SK-N-MC (cell line): ENCODE measurements at regions not wholly inside any gene's neighbourhood (a gene's known extent, or its start where the extent isn't known, plus 50 kb on each side); places are given as distances from the start of the nearest gene placed in this dataset.

ENCODE experiments used
- DNase-seq: peaks from one replicate; pipeline ENCODE4 v3.0.0-alpha.2; 2011; ENCODE audit warnings: low read depth, low spot score
- H3K27ac ChIP-seq: fragments of 200-600 bp; sonication (generic); 2 replicates; pipeline ENCODE4 v1.5.1; 2016; ENCODE audit warnings: mixed run types
- H3K36me3 ChIP-seq: fragments of 200-600 bp; sonication (generic); 2 replicates; pipeline ENCODE4 v1.6.1; 2017; ENCODE audit warnings: antibody characterized with exemption, low read length, mixed read lengths; ENCODE audit not compliant: insufficient read depth
- H3K4me3 ChIP-seq: fragments of 200-600 bp; sonication (generic); 2 replicates; pipeline ENCODE4 v1.5.1; 2016
- H3K9ac ChIP-seq: fragments of 200-600 bp; sonication (generic); 2 replicates; pipeline ENCODE4 v1.8.0; 2017; ENCODE audit warnings: mixed run types, mixed read lengths; ENCODE audit not compliant: insufficient read length
- H3K9me3 ChIP-seq: fragments of 200-600 bp; sonication (generic); 2 replicates; pipeline ENCODE4 v1.6.1; 2017; ENCODE audit warnings: low read depth, mild to moderate bottlenecking, antibody characterized with exemption, low read length, moderate library complexity, mixed read lengths
- EZH2 ChIP-seq: fragments of 200-600 bp; sonication (generic); IDR thresholded peaks from one replicate; pipeline ENCODE4 v1.6.1; 2017; ENCODE audit warnings: antibody characterized with exemption
- FOXP2 ChIP-seq: optimal IDR thresholded peaks from 2 replicates; pipeline ENCODE3; 2011; ENCODE audit warnings: mild to moderate bottlenecking, moderate library complexity; ENCODE audit not compliant: insufficient read depth; ENCODE audit errors: extremely low read length, control extremely low read depth
- POLR2AphosphoS5 ChIP-seq: IDR thresholded peaks from 2 replicates; pipeline ENCODE4 v1.6.1; 2012; ENCODE audit warnings: mild to moderate bottlenecking, low read depth, low read length, borderline replicate concordance

DNA sequence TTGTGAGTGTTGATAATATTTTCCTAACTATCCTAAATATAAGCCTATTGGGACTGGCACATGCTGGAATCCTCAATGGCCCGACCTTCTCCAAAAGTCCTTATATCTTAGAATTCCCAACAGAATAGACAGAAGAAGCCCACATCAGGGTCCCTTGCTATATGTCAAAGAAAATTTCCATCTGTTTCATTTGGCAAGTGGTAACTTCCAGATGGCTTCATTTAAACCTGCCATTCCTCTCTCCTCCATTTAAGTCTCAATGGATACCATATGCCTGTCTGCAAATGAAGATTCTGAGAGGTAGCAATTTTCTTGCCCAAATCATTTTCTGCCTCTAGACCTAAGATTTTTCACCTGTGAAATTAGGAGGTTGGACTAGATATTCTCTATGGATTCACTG lies 73.1 kb upstream of the KCNA4 start:
- Histone ChIP-seq H3K27ac (no peak overlapping the region), H3K4me3 (no peak overlapping the region), H3K36me3 (no peaks in the 10 kb centered on the region), H3K9me3 (no peaks in the 10 kb centered on the region), H3K9ac (no peak overlapping the region)
- DNase-seq = no peak
- TF ChIP-seq EZH2 (no peak), POLR2AphosphoS5 (no peak), FOXP2 (no peak)

- Histone ChIP-seq H3K4me3 (no peak overlapping the region), H3K36me3 (no peaks in the 10 kb centered on the region), H3K9me3 (no peaks in the 10 kb centered on the region), H3K9ac (no peak overlapping the region), H3K27ac (no peak overlapping the region)
- TF ChIP-seq POLR2AphosphoS5 = no peak
- no peak for TF ChIP-seq FOXP2
- no peak for TF ChIP-seq EZH2
- no peak for DNase-seq
These were observed 74.4 kb upstream of the KCNA4 start for GRCh38 chr11:30091246-30091645.

DNA sequence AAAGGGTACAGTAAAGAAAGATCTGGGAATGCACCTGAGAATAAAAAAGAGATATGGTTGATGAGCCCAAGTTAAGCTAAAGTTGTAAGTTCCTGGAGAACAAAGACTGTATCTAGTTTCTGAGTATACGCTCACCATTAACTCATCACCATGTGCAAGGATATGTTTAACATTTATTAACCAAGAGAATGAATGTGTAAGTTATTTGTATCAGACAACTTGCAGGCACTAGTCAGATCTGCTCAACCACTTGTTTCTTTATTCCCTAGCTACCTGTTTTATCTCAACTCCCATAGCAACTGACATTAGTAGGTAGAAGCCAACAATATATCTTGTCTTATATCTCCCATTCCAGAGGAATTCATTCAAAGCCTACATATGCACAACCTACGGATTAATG lies 74.9 kb upstream of the KCNA4 start:
- Histone ChIP-seq H3K36me3 (no peaks in the 10 kb centered on the region), H3K4me3 (no peak overlapping the region), H3K27ac (no peak overlapping the region), H3K9ac (no peak overlapping the region), H3K9me3 (no peaks in the 10 kb centered on the region)
- TF ChIP-seq POLR2AphosphoS5 (no peak), EZH2 (no peak), FOXP2 (no peak)
- DNase-seq = no peak

DNA sequence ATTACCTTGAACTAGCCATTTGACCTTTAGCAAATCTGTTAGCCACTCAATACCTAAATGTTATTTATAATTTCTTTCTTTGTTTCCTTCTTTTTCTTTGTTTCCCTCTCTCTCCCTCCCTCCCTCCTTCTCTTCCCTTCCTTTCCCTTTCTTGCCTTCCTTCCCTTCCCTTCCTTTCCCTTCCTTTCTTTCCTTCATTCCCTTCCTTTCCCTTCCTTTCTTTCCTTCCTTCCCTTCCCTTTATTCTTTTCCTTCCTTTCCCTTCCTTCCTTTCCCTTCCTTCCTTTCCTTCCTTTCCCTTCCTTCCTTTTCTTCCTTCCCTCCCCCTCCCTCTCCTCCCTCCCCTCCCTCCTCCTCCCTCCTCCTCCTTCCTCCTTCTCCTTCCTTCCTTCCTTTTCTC lies 75.7 kb upstream of the KCNA4 start:
- no peak overlapping the region for H3K4me3 ChIP-seq
- no peak overlapping the region for H3K9ac ChIP-seq
- no peaks in the 10 kb centered on the region for H3K36me3 ChIP-seq
- H3K27ac ChIP-seq = no peak overlapping the region
- DNase-seq = no peak
- TF ChIP-seq POLR2AphosphoS5 (no peak), EZH2 (no peak), FOXP2 (no peak)
- H3K9me3 ChIP-seq = no peaks in the 10 kb centered on the region

- no peaks in the 10 kb centered on the region for H3K36me3 ChIP-seq
- no peak overlapping the region for H3K4me3 ChIP-seq
- no peaks in the 10 kb centered on the region for H3K9me3 ChIP-seq
- no peak overlapping the region for H3K27ac ChIP-seq
- DNase-seq = no peak
- H3K9ac ChIP-seq = no peak overlapping the region
- TF ChIP-seq FOXP2 (no peak), POLR2AphosphoS5 (no peak), EZH2 (no peak)
These were observed 83.7 kb upstream of the KCNA4 start for GRCh38 chr11:30100495-30100894.

DNA sequence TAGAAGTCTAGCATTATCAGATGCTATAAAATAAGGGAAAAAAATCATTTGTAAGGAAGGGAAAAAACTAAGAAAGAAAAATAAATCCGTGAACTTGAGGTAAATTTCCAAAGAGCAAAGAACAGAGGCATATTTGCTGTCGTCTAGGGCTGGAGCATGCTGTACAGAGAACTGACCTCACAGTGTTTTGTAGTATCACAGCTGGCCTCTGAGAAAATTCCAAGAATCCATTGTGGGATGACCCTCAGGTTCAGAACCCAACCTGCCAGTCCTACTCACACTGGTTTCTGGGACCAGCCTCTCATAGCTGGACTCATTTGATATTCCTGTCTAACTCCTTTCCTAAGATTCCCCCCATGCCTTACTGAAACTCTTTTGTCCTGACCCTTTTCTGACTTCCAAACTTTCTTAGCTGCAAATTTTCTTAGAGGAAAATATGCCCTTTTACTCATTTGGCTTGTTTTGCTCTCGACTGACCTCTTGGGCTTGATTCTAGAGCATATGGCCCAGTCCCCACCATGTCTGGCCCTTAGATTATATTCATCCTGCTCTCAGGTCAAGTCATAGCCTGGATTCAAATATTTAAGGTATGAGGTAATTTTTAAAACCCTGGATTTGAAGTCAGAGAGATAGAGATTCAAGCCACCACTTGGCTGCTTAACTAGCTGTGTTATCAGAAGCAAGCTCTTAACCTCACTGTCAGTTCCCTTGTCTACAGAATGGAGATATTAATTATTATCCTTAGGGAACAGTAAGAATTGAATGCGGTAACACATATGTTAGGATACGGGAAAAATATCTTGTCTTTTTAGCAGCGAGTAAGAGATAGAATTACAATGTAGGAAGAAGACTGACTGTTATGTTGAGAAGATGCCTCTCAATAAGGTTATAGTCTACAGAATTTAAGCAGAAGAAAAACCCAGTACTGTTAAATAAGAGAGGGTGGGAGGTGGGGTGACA lies 89.7 kb upstream of the KCNA4 start:
- Histone ChIP-seq H3K9ac (no peak overlapping the region), H3K9me3 (no peaks in the 10 kb centered on the region), H3K4me3 (no peak overlapping the region), H3K36me3 (no peaks in the 10 kb centered on the region), H3K27ac (no peak overlapping the region)
- DNase-seq = no peak
- TF ChIP-seq POLR2AphosphoS5 = no peak
- no peak for TF ChIP-seq EZH2
- no peak for TF ChIP-seq FOXP2

DNA sequence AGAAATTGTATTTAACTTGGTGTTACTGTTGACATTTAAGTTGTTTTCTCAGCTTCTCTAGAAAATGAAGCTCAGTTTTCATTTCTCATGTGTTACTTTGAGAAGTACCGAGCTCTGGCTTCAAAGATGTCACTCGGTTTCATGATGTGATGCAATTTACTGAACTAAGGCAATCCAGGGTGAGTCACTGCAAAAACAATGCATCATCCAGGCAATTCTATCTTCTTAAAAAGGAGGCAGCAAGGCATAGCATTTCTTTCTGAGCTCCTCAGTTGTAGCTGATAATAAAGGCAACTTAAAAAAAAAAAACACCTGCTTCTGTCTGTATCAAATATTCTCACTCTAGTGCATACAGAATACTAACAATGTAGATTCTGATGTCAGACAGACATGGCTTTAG lies 91.1 kb upstream of the KCNA4 start:
- H3K9ac ChIP-seq = no peak overlapping the region

GRCh38 chr11:30109774-30110173 lies 92.9 kb upstream of the KCNA4 start:
- H3K9ac ChIP-seq = no peak overlapping the region
- H3K9me3 ChIP-seq = no peaks in the 10 kb centered on the region
- H3K4me3 ChIP-seq = no peak overlapping the region
- H3K27ac ChIP-seq = no peak overlapping the region
- TF ChIP-seq POLR2AphosphoS5 = no peak
- TF ChIP-seq FOXP2 = no peak
- no peak for TF ChIP-seq EZH2
- no peaks in the 10 kb centered on the region for H3K36me3 ChIP-seq
- no peak for DNase-seq

More for the DNA sequence above, 91.1 kb upstream of the KCNA4 start:
- no peak overlapping the region for H3K27ac ChIP-seq
- H3K36me3 ChIP-seq = no peaks in the 10 kb centered on the region
- no peak for TF ChIP-seq POLR2AphosphoS5
- TF ChIP-seq FOXP2 = no peak
- no peak for TF ChIP-seq EZH2
- DNase-seq = no peak
- no peaks in the 10 kb centered on the region for H3K9me3 ChIP-seq
- H3K4me3 ChIP-seq = no peak overlapping the region

- no peak overlapping the region for H3K27ac ChIP-seq
These were observed 93.9 kb upstream of the KCNA4 start for GRCh38 chr11:30110691-30111090.

More at GRCh38 chr11:30110691-30111090, 93.9 kb upstream of the KCNA4 start:
- no peaks in the 10 kb centered on the region for H3K9me3 ChIP-seq
- no peaks in the 10 kb centered on the region for H3K36me3 ChIP-seq
- TF ChIP-seq FOXP2 = no peak
- TF ChIP-seq POLR2AphosphoS5 = no peak
- TF ChIP-seq EZH2 = no peak
- no peak overlapping the region for H3K9ac ChIP-seq
- no peak overlapping the region for H3K4me3 ChIP-seq
- no peak for DNase-seq
